HepG2 (cell line): ENCODE measurements at regions not wholly inside any gene's neighbourhood (a gene's known extent, or its start where the extent isn't known, plus 50 kb on each side); places are given as distances from the start of the nearest gene placed in this dataset.

ENCODE experiments used
- ATAC-seq: fragments of 200-7000 bp; cut with Tn5 transposase; 3 replicates; pipeline ENCODE4 v1.9.1; 2020; ENCODE audit warnings: mild to moderate bottlenecking, moderate library complexity
- BruUV-seq: library from RNA; stranded (reverse); fragments of 400-500 nt; replicated peaks from 2 replicates; lab custom pipeline; 2021; lab: Mats Ljungman, UMichigan
- CTCF ChIA-PET: fragments of 300-600 bp; formaldehyde crosslinking; extraction: SDS; loops from one replicate; lab custom pipeline; 2021; ENCODE audit warnings: low total read pairs, inconsistent platforms, low intra/inter-chr PET ratio; lab: Yijun Ruan, JAX
- POLR2A ChIA-PET: fragments of 350-600 bp; sonication (Branson Sonifier 250); formaldehyde crosslinking; loops from one replicate; lab custom pipeline; 2020; ENCODE audit warnings: antibody characterized with exemption, inconsistent platforms; lab: Yijun Ruan, JAX
- DNase-seq: peaks from one replicate; pipeline ENCODE4 v3.0.0-alpha.2; 2015; ENCODE audit warnings: low spot score
- FAIRE-seq: peaks from 3 replicates; lab custom pipeline; 2011; peaks lifted over from hg19 to GRCh38; lab: Jason Lieb, UNC
- H2AFZ ChIP-seq: one replicate; pipeline ENCODE4 v1.6.1; 2011; ENCODE audit warnings: low read length, inconsistent platforms
- H3K27ac ChIP-seq: fragments of 300-600 bp; 3 replicates; pipeline ENCODE4 v1.8.0; 2011; ENCODE audit warnings: mixed run types, mild to moderate bottlenecking, mixed read lengths, low read length, inconsistent platforms; ENCODE audit not compliant: insufficient read depth; ENCODE audit errors: extremely low read length
- H3K27me3 ChIP-seq, 2 experiments: fragments of 200-600 bp in 1 of 2; 2 replicates in 1 of 2; 3 replicates in 1 of 2; pipeline versions ENCODE4 v1.6.0 to v1.8.0; 2011; ENCODE audit warnings: low read length in 2 of 2, mild to moderate bottlenecking in 2 of 2, moderate library complexity in 2 of 2, inconsistent platforms in 1 of 2; ENCODE audit not compliant: insufficient read depth in 2 of 2, control insufficient read depth in 1 of 2
- H3K36me3 ChIP-seq, 2 experiments: fragments of 200-600 bp in 1 of 2; replicated peaks in 1 of 2; 2 replicates in 1 of 2; 3 replicates in 1 of 2; pipeline versions ENCODE4 v1.5.1 to v1.8.0; 2011; ENCODE audit warnings: low read length in 2 of 2, inconsistent platforms in 1 of 2; ENCODE audit not compliant: insufficient read depth in 2 of 2, control insufficient read depth in 1 of 2
- H3K4me1 ChIP-seq: 2 replicates; pipeline ENCODE4 v1.5.1; 2012; ENCODE audit warnings: low read length, inconsistent platforms; ENCODE audit not compliant: insufficient read depth
- H3K4me2 ChIP-seq: 2 replicates; pipeline ENCODE4 v1.6.0; 2011; ENCODE audit warnings: low read depth, low read length, inconsistent platforms
- H3K4me3 ChIP-seq, 3 experiments: fragments of 200-600 bp in 1 of 3; sonication (generic), shearing (Covaris generic) in 1 of 3; replicated peaks in 1 of 3; 2 replicates each; pipeline ENCODE4 v1.5.1; 2011 to 2016; ENCODE audit warnings: low read length in 3 of 3, inconsistent platforms in 2 of 3, low read depth in 2 of 3, mild to moderate bottlenecking in 2 of 3, control low read depth in 1 of 3, mixed read lengths in 1 of 3; ENCODE audit not compliant: insufficient read depth in 1 of 3
- H3K79me2 ChIP-seq: one replicate; pipeline ENCODE4 v1.6.1; 2011; ENCODE audit warnings: low read length, inconsistent platforms; ENCODE audit not compliant: insufficient read depth
- H3K9ac ChIP-seq: 2 replicates; pipeline ENCODE4 v1.6.0; 2011; ENCODE audit warnings: mild to moderate bottlenecking, low read depth, low read length, inconsistent platforms; ENCODE audit not compliant: insufficient read depth
- H3K9me3 ChIP-seq: 2 replicates; pipeline ENCODE4 v1.5.1; 2012; ENCODE audit warnings: mild to moderate bottlenecking, low read length
- H4K20me1 ChIP-seq: 2 replicates; pipeline ENCODE4 v1.6.0; 2011; ENCODE audit warnings: inconsistent platforms, mild to moderate bottlenecking, low read length, moderate library complexity; ENCODE audit not compliant: insufficient read depth
- GTF3A ChIP-seq: sonication (generic); formaldehyde crosslinking; conservative IDR thresholded peaks from 2 replicates; pipeline ENCODE4 v1.4.0; 2020; ENCODE audit warnings: mild to moderate bottlenecking, missing genetic modification reagents
- MTA3 ChIP-seq: sonication (generic); formaldehyde crosslinking; IDR thresholded peaks from 2 replicates; pipeline ENCODE4 v1.4.0; 2020; ENCODE audit warnings: missing genetic modification reagents
- ZFP41 ChIP-seq: sonication (generic); formaldehyde crosslinking; IDR thresholded peaks from 2 replicates; pipeline ENCODE4 v1.4.0; 2020; ENCODE audit warnings: mild to moderate bottlenecking, missing genetic modification reagents, borderline replicate concordance
- WGBS: methylation state at CpG from one replicate; pipeline ENCODE4 v1.1.6; 2017; ENCODE audit warnings: low lambda C conversion rate; 5-methylcytosine and 5-hydroxymethylcytosine counted together
- in situ Hi-C: cut with HindIII; loops from 2 replicates; pipeline ENCODE4 v1.10.0; 2017; ENCODE audit warnings: low pct_unique_long_range_greater_than_20kb; ENCODE audit not compliant: extremely low pct_ligation_motif_present
- intact Hi-C: fragments of 100-400 bp; cut with micrococcal nuclease; formaldehyde crosslinking; loops from one replicate; pipeline ENCODE4 v1.10.0; 2022; ENCODE audit not compliant: unreplicated experiment
- TF ChIP-seq, protein P1 (sequence below): sonication (generic); formaldehyde crosslinking; IDR thresholded peaks from 2 replicates; pipeline ENCODE4 v1.4.0; 2020; ENCODE audit warnings: missing genetic modification reagents; ENCODE audit errors: not compliant biosample characterization
- TF ChIP-seq, protein P2 (sequence below): sonication (generic); formaldehyde crosslinking; IDR thresholded peaks from 2 replicates; pipeline ENCODE4 v1.4.0; 2020; ENCODE audit warnings: mild to moderate bottlenecking, missing genetic modification reagents

DNA sequence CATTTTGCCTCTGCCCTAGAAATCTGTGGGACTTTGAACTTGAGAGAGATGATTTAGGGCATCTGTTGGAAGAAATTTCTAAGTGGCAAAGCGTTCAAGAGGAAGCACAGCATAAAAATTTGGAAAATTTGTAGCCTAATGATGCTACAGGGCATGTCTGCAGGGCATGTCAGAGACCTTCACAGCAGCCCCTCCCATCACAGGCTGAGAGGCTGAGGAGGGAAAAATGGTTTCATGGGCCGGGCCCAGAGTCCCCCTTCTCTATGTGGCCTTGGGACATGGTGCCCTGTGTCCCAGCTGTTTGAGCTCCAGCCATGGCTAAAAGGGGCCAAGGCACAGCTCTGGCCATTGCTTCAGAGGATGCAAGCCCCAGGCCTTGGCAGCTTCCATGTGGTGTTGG lies 203.0 kb downstream of the STK31 start:
- no TSS peak for BruUV-seq
- Histone ChIP-seq H3K9me3 (no peaks in the 10 kb centered on the region), H3K27me3 (no peaks in the 10 kb centered on the region), H3K27ac (no peak overlapping the region), H3K79me2 (no peaks in the 10 kb centered on the region), H3K4me1 (no peaks in the 10 kb centered on the region), H3K9ac (no peak overlapping the region), H3K36me3 (no peaks in the 10 kb centered on the region), H3K4me2 (no peak overlapping the region), H3K4me3 (no peak overlapping the region)
- intact Hi-C loops, result no loop called here
- DNase-seq (no peak), ATAC-seq (no peak), FAIRE-seq (no peak)
- POLR2A ChIA-PET, result no interaction called here
- no peak for TF ChIP-seq ZFP41 (CRISPR knock-in tag)
- TF ChIP-seq MTA3 (CRISPR knock-in tag), result no peak
- TF ChIP-seq, protein P1, sequence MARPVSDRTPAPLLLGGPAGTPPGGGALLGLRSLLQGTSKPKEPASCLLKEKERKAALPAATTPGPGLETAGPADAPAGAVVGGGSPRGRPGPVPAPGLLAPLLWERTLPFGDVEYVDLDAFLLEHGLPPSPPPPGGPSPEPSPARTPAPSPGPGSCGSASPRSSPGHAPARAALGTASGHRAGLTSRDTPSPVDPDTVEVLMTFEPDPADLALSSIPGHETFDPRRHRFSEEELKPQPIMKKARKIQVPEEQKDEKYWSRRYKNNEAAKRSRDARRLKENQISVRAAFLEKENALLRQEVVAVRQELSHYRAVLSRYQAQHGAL, result no peak
- TF ChIP-seq, protein P2, sequence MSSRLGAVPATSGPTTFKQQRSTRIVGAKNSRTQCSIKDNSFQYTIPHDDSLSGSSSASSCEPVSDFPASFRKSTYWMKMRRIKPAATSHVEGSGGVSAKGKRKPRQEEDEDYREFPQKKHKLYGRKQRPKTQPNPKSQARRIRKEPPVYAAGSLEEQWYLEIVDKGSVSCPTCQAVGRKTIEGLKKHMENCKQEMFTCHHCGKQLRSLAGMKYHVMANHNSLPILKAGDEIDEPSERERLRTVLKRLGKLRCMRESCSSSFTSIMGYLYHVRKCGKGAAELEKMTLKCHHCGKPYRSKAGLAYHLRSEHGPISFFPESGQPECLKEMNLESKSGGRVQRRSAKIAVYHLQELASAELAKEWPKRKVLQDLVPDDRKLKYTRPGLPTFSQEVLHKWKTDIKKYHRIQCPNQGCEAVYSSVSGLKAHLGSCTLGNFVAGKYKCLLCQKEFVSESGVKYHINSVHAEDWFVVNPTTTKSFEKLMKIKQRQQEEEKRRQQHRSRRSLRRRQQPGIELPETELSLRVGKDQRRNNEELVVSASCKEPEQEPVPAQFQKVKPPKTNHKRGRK, result no peak
- TF ChIP-seq, all 625 proteins: peak for 0
- in situ Hi-C loops, result no loop called here
- 0% methylated on average over 2 of the region's 2 CpGs for WGBS
- CTCF ChIA-PET, result no interaction called here
- Histone ChIP-seq H4K20me1 (no peaks in the 10 kb centered on the region), H2AFZ (no peak overlapping the region)

DNA sequence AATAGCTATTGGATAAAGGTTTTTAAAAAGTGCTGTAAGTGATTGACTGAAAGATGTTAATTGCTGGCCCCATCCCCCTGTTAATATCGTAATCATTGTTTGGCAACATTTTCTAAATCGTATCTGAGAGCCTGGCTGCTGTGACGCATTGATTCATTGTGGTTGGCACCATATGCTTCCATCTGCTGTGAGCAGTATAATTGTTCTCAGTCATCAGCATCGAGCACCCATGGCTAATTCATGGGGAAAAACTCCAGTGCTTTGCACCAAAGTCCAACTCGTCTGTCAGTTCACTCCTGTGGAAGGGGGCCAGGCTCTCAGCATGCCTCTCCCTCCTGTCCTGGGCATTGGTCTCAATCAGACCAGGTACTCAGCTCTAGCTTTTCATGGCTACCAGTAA lies 205.2 kb downstream of the STK31 start:
- Histone ChIP-seq H4K20me1 (no peaks in the 10 kb centered on the region), H3K27ac (no peak overlapping the region), H3K9me3 (no peaks in the 10 kb centered on the region), H3K4me1 (no peaks in the 10 kb centered on the region), H3K9ac (no peak overlapping the region), H3K79me2 (no peaks in the 10 kb centered on the region), H3K4me3 (no peak overlapping the region), H3K27me3 (no peaks in the 10 kb centered on the region), H3K36me3 (no peaks in the 10 kb centered on the region), H2AFZ (no peak overlapping the region), H3K4me2 (no peak overlapping the region)
- intact Hi-C loops (no loop called here), in situ Hi-C loops (no loop called here)
- no TSS peak for BruUV-seq
- FAIRE-seq (no peak), ATAC-seq (no peak), DNase-seq (no peak)
- TF ChIP-seq GTF3A (CRISPR knock-in tag), result no peak
- POLR2A ChIA-PET, result no interaction called here
- CTCF ChIA-PET, result no interaction called here
- WGBS, result 0% methylated on average over 3 of the region's 5 CpGs
